Transverse colon (tissue), 4 donors: ENCODE measurements at regions not wholly inside any gene's neighbourhood (a gene's known extent, or its start where the extent isn't known, plus 50 kb on each side); places are given as distances from the start of the nearest gene placed in this dataset.
"Not testable (repeated sequence)": the region's sequence is repeated elsewhere in the genome, so short reads cannot be mapped to it uniquely, and the experiment has no call there.

Experiments used
- DNase-seq: peaks from one replicate; pipeline ENCODE4 v3.0.0-alpha.2; 2019
- H3K27ac ChIP-seq, 4 donors: fragments of 200-600 bp; sonication (generic); 2 replicates each; pipeline ENCODE4 v1.5.1; 2016 to 2018; ENCODE audit warnings: inconsistent platforms in 4 of 4
- H3K27me3 ChIP-seq: fragments of 200-600 bp; sonication (generic); 2 replicates; pipeline ENCODE4 v1.5.1; 2017; ENCODE audit warnings: inconsistent platforms
- H3K36me3 ChIP-seq, 4 donors: fragments of 200-600 bp; sonication (generic); 2 replicates each; pipeline ENCODE4 v1.5.1; 2017 to 2019; ENCODE audit warnings: inconsistent platforms in 4 of 4
- H3K4me1 ChIP-seq, 4 donors: fragments of 200-600 bp; sonication (generic); 2 replicates each; pipeline ENCODE4 v1.5.1; 2017 to 2020; ENCODE audit warnings: inconsistent platforms in 4 of 4
- H3K4me3 ChIP-seq, 4 donors: fragments of 200-600 bp; sonication (generic); 1 replicate in 1 of 4; 2 replicates in 3 of 4; pipeline versions ENCODE4 v1.5.1 to v1.6.1; 2017 to 2019; ENCODE audit warnings: inconsistent platforms in 4 of 4
- H3K9me3 ChIP-seq, 2 donors: fragments of 200-600 bp; sonication (generic); 2 replicates each; pipeline ENCODE4 v1.5.1; 2017 to 2019; ENCODE audit warnings: inconsistent platforms in 2 of 2
- EP300 ChIP-seq: sonication (generic); formaldehyde crosslinking; IDR thresholded peaks from one replicate; pipeline ENCODE4 v1.6.1; 2017; ENCODE audit warnings: antibody characterized with exemption, low read depth
- POLR2A ChIP-seq: fragments of 450-650 bp; IDR thresholded peaks from one replicate; pipeline ENCODE4 v1.6.1; 2016; ENCODE audit warnings: antibody characterized with exemption, mild to moderate bottlenecking, moderate library complexity
- POLR2AphosphoS5 ChIP-seq, 3 donors: sonication (generic); formaldehyde crosslinking; IDR thresholded peaks; one replicate each; pipeline ENCODE4 v1.6.1; 2016; ENCODE audit warnings: antibody characterized with exemption in 3 of 3
- WGBS, 2 donors: methylation state at CpG; one replicate each; pipeline ENCODE4 v1.1.5; 2018; ENCODE audit warnings: low coverage in 1 of 2; 5-methylcytosine and 5-hydroxymethylcytosine counted together
- in situ Hi-C, 4 donors: fragments of 200-750 bp; cut with MboI; loops; one replicate each; pipeline versions ENCODE4 v1.15.0 to v1.15.1; 2017; ENCODE audit warnings: low sequenced_read_pairs in 3 of 4, low pct_ligation_motif_present in 1 of 4, low pct_unique_long_range_greater_than_20kb in 1 of 4
- intact Hi-C: fragments of 100-400 bp; cut with DNase I; formaldehyde crosslinking; loops from one replicate; pipeline ENCODE4 v1.15.1; 2023; ENCODE audit warnings: low total_unique reads
- TF ChIP-seq, protein P1 (sequence below), 5 experiments: fragments of 200-600 bp in 3 of 5; fragments of 450-650 bp in 2 of 5; sonication (generic) in 3 of 5; IDR thresholded peaks; 1 replicate in 2 of 5; 2 replicates in 3 of 5; pipeline ENCODE4 v1.5.1; 2016 to 2017; ENCODE audit warnings: antibody characterized with exemption in 5 of 5, inconsistent platforms in 3 of 5, mild to moderate bottlenecking in 2 of 5, moderate library complexity in 1 of 5

- Histone ChIP-seq H3K4me1 (no peaks in the 10 kb centered on the region), H3K9me3 (no peaks in the 10 kb centered on the region), H3K36me3 (no peaks in the 10 kb centered on the region), H3K27me3 (no peaks in the 10 kb centered on the region), H3K27ac (no peak overlapping the region), H3K4me3 (no peak overlapping the region)
- intact Hi-C loops, result no loop called here
- in situ Hi-C loops, result no loop called here
- TF ChIP-seq, protein P1, sequence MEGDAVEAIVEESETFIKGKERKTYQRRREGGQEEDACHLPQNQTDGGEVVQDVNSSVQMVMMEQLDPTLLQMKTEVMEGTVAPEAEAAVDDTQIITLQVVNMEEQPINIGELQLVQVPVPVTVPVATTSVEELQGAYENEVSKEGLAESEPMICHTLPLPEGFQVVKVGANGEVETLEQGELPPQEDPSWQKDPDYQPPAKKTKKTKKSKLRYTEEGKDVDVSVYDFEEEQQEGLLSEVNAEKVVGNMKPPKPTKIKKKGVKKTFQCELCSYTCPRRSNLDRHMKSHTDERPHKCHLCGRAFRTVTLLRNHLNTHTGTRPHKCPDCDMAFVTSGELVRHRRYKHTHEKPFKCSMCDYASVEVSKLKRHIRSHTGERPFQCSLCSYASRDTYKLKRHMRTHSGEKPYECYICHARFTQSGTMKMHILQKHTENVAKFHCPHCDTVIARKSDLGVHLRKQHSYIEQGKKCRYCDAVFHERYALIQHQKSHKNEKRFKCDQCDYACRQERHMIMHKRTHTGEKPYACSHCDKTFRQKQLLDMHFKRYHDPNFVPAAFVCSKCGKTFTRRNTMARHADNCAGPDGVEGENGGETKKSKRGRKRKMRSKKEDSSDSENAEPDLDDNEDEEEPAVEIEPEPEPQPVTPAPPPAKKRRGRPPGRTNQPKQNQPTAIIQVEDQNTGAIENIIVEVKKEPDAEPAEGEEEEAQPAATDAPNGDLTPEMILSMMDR (IDR thresholded peaks at IDR 0.05), result no peak
- no peak for TF ChIP-seq POLR2A
- TF ChIP-seq EP300, result no peak
- no peak for TF ChIP-seq POLR2AphosphoS5 (IDR thresholded peaks at IDR 0.05)
- WGBS, 2 donors, result 56 to 63% methylated on average over 1 of the region's 1 CpG
- DNase-seq, result no peak
These were observed 172.3 kb upstream of the SOX6 start for GRCh38 chr11:16528639-16529038.

- Histone ChIP-seq H3K27ac (no peak overlapping the region), H3K4me3 (no peak overlapping the region), H3K36me3 (no peaks in the 10 kb centered on the region), H3K9me3 (no peaks in the 10 kb centered on the region), H3K27me3 (no peaks in the 10 kb centered on the region), H3K4me1 (no peaks in the 10 kb centered on the region)
- in situ Hi-C loops, result no loop called here
- intact Hi-C loops, result no loop called here
- no peak for DNase-seq
- TF ChIP-seq POLR2A (no peak), EP300 (no peak), POLR2AphosphoS5 (IDR thresholded peaks at IDR 0.05) (no peak)
- TF ChIP-seq, protein P1 (IDR thresholded peaks at IDR 0.05), result no peak
- 81 to 84% methylated on average over 7 of the region's 7 CpGs for WGBS, 2 donors
These were observed 171.3 kb upstream of the SOX6 start for GRCh38 chr11:16527525-16528246.

GRCh38 chr11:16526947-16527346 lies 170.6 kb upstream of the SOX6 start:
- no peak for DNase-seq
- no peak overlapping the region for H3K4me3 ChIP-seq
- intact Hi-C loops, result no loop called here
- H3K27me3 ChIP-seq, result no peaks in the 10 kb centered on the region
- H3K4me1 ChIP-seq, result no peaks in the 10 kb centered on the region
- whole genome bisulfite sequencing, 2 donors, result 40 to 56% methylated on average over 1 of the region's 1 CpG
- TF ChIP-seq EP300 (no peak), POLR2A (no peak), POLR2AphosphoS5 (IDR thresholded peaks at IDR 0.05) (no peak)
- TF ChIP-seq, protein P1 (IDR thresholded peaks at IDR 0.05), result no peak
- no peaks in the 10 kb centered on the region for H3K9me3 ChIP-seq
- H3K36me3 ChIP-seq, result no peaks in the 10 kb centered on the region
- no peak overlapping the region for H3K27ac ChIP-seq
- in situ Hi-C loops, result no loop called here

- H3K27me3 ChIP-seq, H3K36me3 ChIP-seq, in situ Hi-C loops, intact Hi-C loops, H3K4me1 ChIP-seq, H3K4me3 ChIP-seq, H3K27ac ChIP-seq, H3K9me3 ChIP-seq, DNase-seq: not testable (repeated sequence)
- WGBS, 2 donors, result 91% methylated on average over 11 of the region's 11 CpGs; no CpG with 5 or more reads in 1 of the 2 donors
These were observed 164.4 kb upstream of the SOX6 start for GRCh38 chr11:16520713-16521112.

GRCh38 chr11:16512899-16513241 lies 156.5 kb upstream of the SOX6 start:
- H3K4me1 ChIP-seq, result no peaks in the 10 kb centered on the region
- no peak overlapping the region for H3K27ac ChIP-seq
- H3K27me3 ChIP-seq, result no peaks in the 10 kb centered on the region
- TF ChIP-seq, protein P1 (IDR thresholded peaks at IDR 0.05), result no peak
- TF ChIP-seq EP300 (no peak), POLR2A (no peak), POLR2AphosphoS5 (IDR thresholded peaks at IDR 0.05) (no peak)
- in situ Hi-C loops (no loop called here), intact Hi-C loops (no loop called here)
- H3K4me3 ChIP-seq, result no peak overlapping the region
- H3K36me3 ChIP-seq, result no peaks in the 10 kb centered on the region
- H3K9me3 ChIP-seq, result no peaks in the 10 kb centered on the region
- DNase-seq, result no peak
